HCT116 (cell line): ENCODE measurements at regions not wholly inside any gene's neighbourhood (a gene's known extent, or its start where the extent isn't known, plus 50 kb on each side); places are given as distances from the start of the nearest gene placed in this dataset.

ENCODE experiments used
- CTCF ChIP-seq, 3 experiments: fragments of 200-600 bp in 1 of 3; sonication (generic) in 1 of 3; IDR thresholded peaks in 2 of 3; conservative IDR thresholded peaks in 1 of 3; 2 replicates each; pipeline ENCODE4 v1.5.1; 2012 to 2017; ENCODE audit warnings: low read depth in 2 of 3, low read length in 2 of 3, antibody characterized with exemption in 1 of 3, borderline replicate concordance in 1 of 3, control low read depth in 1 of 3, mild to moderate bottlenecking in 1 of 3, mixed read lengths in 1 of 3, mixed run types in 1 of 3, moderate library complexity in 1 of 3; ENCODE audit not compliant: insufficient read depth in 1 of 3
- ELF1 ChIP-seq: IDR thresholded peaks from 2 replicates; pipeline ENCODE4 v1.6.1; 2012; ENCODE audit warnings: low read depth, borderline replicate concordance
- EZH2 ChIP-seq: fragments of 200-600 bp; sonication (generic); IDR thresholded peaks from 2 replicates; pipeline ENCODE4 v1.6.1; 2017; ENCODE audit warnings: antibody characterized with exemption, mixed run types
- EZH2phosphoT487 ChIP-seq: fragments of 200-600 bp; IDR thresholded peaks from 2 replicates; pipeline ENCODE4 v1.6.1; 2018; ENCODE audit warnings: antibody characterized with exemption, borderline replicate concordance
- FOSL1 ChIP-seq: IDR thresholded peaks from 2 replicates; pipeline ENCODE4 v1.6.1; 2012; ENCODE audit warnings: low read depth
- POLR2A ChIP-seq: IDR thresholded peaks from 2 replicates; pipeline ENCODE4 v1.7.0; 2011; ENCODE audit warnings: borderline replicate concordance; ENCODE audit not compliant: insufficient read depth, insufficient read length; ENCODE audit errors: extremely low read depth
- POLR2AphosphoS5 ChIP-seq: IDR thresholded peaks from 2 replicates; pipeline ENCODE4 v1.6.1; 2011; ENCODE audit warnings: mild to moderate bottlenecking, low read depth, low read length, moderate library complexity
- RAD21 ChIP-seq: IDR thresholded peaks from 2 replicates; pipeline ENCODE4 v1.6.1; 2012; ENCODE audit warnings: low read depth, mild to moderate bottlenecking
- SIN3A ChIP-seq: IDR thresholded peaks from 2 replicates; pipeline ENCODE4 v1.6.1; 2012; ENCODE audit warnings: low read depth
- SP1 ChIP-seq: IDR thresholded peaks from 2 replicates; pipeline ENCODE4 v1.6.1; 2012; ENCODE audit warnings: low read depth
- ZFX ChIP-seq: fragments of 450-650 bp; IDR thresholded peaks from 2 replicates; pipeline ENCODE4 v1.6.1; 2017
- TF ChIP-seq, protein P1 (sequence below): IDR thresholded peaks from 2 replicates; pipeline ENCODE4 v1.6.1; 2012; ENCODE audit warnings: low read depth

- TF ChIP-seq POLR2AphosphoS5 (no peak), POLR2A (no peak), CTCF (IDR thresholded peaks at IDR 0.05 in 2 of 3, conservative IDR thresholded peaks at IDR 0.05 in 1 of 3; ENCODE audit: borderline replicate concordance in 1 of 3, insufficient read depth in 1 of 3, low read depth in 2 of 3, low read length in 2 of 3) (no peak), EZH2phosphoT487 (no peak), ZFX (no peak), EZH2 (no peak), SIN3A (no peak), RAD21 (no peak), FOSL1 (no peak), ELF1 (no peak), SP1 (no peak)
- TF ChIP-seq, protein P1, sequence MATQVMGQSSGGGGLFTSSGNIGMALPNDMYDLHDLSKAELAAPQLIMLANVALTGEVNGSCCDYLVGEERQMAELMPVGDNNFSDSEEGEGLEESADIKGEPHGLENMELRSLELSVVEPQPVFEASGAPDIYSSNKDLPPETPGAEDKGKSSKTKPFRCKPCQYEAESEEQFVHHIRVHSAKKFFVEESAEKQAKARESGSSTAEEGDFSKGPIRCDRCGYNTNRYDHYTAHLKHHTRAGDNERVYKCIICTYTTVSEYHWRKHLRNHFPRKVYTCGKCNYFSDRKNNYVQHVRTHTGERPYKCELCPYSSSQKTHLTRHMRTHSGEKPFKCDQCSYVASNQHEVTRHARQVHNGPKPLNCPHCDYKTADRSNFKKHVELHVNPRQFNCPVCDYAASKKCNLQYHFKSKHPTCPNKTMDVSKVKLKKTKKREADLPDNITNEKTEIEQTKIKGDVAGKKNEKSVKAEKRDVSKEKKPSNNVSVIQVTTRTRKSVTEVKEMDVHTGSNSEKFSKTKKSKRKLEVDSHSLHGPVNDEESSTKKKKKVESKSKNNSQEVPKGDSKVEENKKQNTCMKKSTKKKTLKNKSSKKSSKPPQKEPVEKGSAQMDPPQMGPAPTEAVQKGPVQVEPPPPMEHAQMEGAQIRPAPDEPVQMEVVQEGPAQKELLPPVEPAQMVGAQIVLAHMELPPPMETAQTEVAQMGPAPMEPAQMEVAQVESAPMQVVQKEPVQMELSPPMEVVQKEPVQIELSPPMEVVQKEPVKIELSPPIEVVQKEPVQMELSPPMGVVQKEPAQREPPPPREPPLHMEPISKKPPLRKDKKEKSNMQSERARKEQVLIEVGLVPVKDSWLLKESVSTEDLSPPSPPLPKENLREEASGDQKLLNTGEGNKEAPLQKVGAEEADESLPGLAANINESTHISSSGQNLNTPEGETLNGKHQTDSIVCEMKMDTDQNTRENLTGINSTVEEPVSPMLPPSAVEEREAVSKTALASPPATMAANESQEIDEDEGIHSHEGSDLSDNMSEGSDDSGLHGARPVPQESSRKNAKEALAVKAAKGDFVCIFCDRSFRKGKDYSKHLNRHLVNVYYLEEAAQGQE, result no peak
Measured at GRCh38 chr22:27194096-27194748, 536.8 kb downstream of the MIAT start.
